Endothelial cell of umbilical vein (primary cell): ENCODE measurements at regions not wholly inside any gene's neighbourhood (a gene's known extent, or its start where the extent isn't known, plus 50 kb on each side); places are given as distances from the start of the nearest gene placed in this dataset.
"Not testable (repeated sequence)": the region's sequence is repeated elsewhere in the genome, so short reads cannot be mapped to it uniquely, and the experiment has no call there.

ENCODE experiments used
- BruUV-seq: library from RNA; stranded (reverse); fragments of 400-500 nt; replicated peaks from 2 replicates; lab custom pipeline; 2021; lab: Mats Ljungman, UMichigan
- CTCF ChIA-PET: fragments of 300-600, 350-600 bp; sonication (Branson Sonifier 250); formaldehyde crosslinking; loops from one replicate; lab custom pipeline; 2021; ENCODE audit warnings: antibody characterized with exemption, inconsistent platforms; lab: Charles Lee
- POLR2A ChIA-PET: fragments of 300-600, 350-600 bp; sonication (Branson Sonifier 250); formaldehyde crosslinking; loops from one replicate; lab custom pipeline; 2021; ENCODE audit warnings: antibody characterized with exemption, inconsistent platforms; lab: Charles Lee
- DNase-seq: peaks from one replicate; pipeline ENCODE4 v3.0.0-alpha.2; 2011; ENCODE audit warnings: low read depth, low spot score
- FAIRE-seq: peaks from 2 replicates; lab custom pipeline; 2011; peaks lifted over from hg19 to GRCh38; lab: Jason Lieb, UNC
- H2AFZ ChIP-seq: 2 replicates; pipeline ENCODE4 v1.6.0; 2012; ENCODE audit warnings: low read depth, low read length, control low read depth, inconsistent platforms
- H3K27ac ChIP-seq: 2 replicates; pipeline ENCODE4 v1.5.1; 2011; ENCODE audit warnings: low read depth, mild to moderate bottlenecking, control low read depth, low read length, moderate library complexity; ENCODE audit not compliant: insufficient read depth
- H3K27me3 ChIP-seq, 2 experiments: 2 replicates each; pipeline versions ENCODE4 v1.6.0 to v1.6.1; 2011; ENCODE audit warnings: low read length in 2 of 2, mixed read lengths in 1 of 2; ENCODE audit not compliant: control insufficient read depth in 2 of 2, insufficient read depth in 2 of 2
- H3K36me3 ChIP-seq, 2 experiments: 2 replicates in 1 of 2; 3 replicates in 1 of 2; pipeline ENCODE4 v1.5.1; 2011; ENCODE audit warnings: low read length in 2 of 2, mild to moderate bottlenecking in 1 of 2, moderate library complexity in 1 of 2; ENCODE audit not compliant: control insufficient read depth in 2 of 2, insufficient read depth in 2 of 2; ENCODE audit errors: extremely low read depth in 1 of 2
- H3K4me1 ChIP-seq: 3 replicates; pipeline ENCODE4 v1.5.1; 2011; ENCODE audit warnings: mild to moderate bottlenecking, low read length; ENCODE audit not compliant: control insufficient read depth, insufficient read depth; ENCODE audit errors: extremely low read depth
- H3K4me2 ChIP-seq: 2 replicates; pipeline ENCODE4 v1.6.1; 2011; ENCODE audit warnings: low read length, control low read depth, mixed read lengths; ENCODE audit not compliant: insufficient read depth
- H3K4me3 ChIP-seq, 3 experiments: fragments of 200-600 bp in 1 of 3; sonication (generic), shearing (Covaris generic) in 1 of 3; replicated peaks in 1 of 3; 2 replicates each; pipeline ENCODE4 v1.5.1; 2011 to 2016; ENCODE audit warnings: control low read depth in 3 of 3, low read length in 3 of 3, mild to moderate bottlenecking in 2 of 3, inconsistent platforms in 1 of 3, low read depth in 1 of 3, moderate library complexity in 1 of 3; ENCODE audit not compliant: insufficient read depth in 1 of 3
- H3K79me2 ChIP-seq: 2 replicates; pipeline ENCODE4 v1.6.0; 2012; ENCODE audit warnings: low read length, inconsistent platforms; ENCODE audit not compliant: control insufficient read depth, insufficient read depth
- H3K9ac ChIP-seq: replicated peaks from 2 replicates; pipeline ENCODE3; 2011; ENCODE audit warnings: low read length, control low read depth; ENCODE audit not compliant: insufficient read depth; ENCODE audit errors: extremely low read depth
- H3K9me1 ChIP-seq: replicated peaks from 3 replicates; pipeline ENCODE4 v1.6.0; 2011; ENCODE audit warnings: mild to moderate bottlenecking, low read length; ENCODE audit not compliant: control insufficient read depth, insufficient read depth; ENCODE audit errors: extremely low read depth
- H3K9me3 ChIP-seq: replicated peaks from 2 replicates; pipeline ENCODE4 v1.5.1; 2012; ENCODE audit warnings: low read length, inconsistent platforms; ENCODE audit not compliant: control insufficient read depth, insufficient read depth
- H4K20me1 ChIP-seq: replicated peaks from 2 replicates; pipeline ENCODE3; 2011; ENCODE audit warnings: mild to moderate bottlenecking, low read length; ENCODE audit not compliant: control insufficient read depth, insufficient read depth; ENCODE audit errors: extremely low read depth
- EZH2 ChIP-seq: IDR thresholded peaks from 2 replicates; pipeline ENCODE4 v1.6.1; 2012; ENCODE audit warnings: borderline replicate concordance, low read depth, mild to moderate bottlenecking, moderate library complexity, low read length, inconsistent platforms; ENCODE audit not compliant: severe bottlenecking
- GATA2 ChIP-seq: IDR thresholded peaks from 2 replicates; pipeline ENCODE4 v1.7.0; 2011; ENCODE audit warnings: low read depth, mild to moderate bottlenecking, moderate library complexity, mixed read lengths, low read length; ENCODE audit not compliant: insufficient read length, insufficient read depth
- MAX ChIP-seq: IDR thresholded peaks from 2 replicates; pipeline ENCODE4 v1.6.1; 2011; ENCODE audit not compliant: insufficient read depth, insufficient read length
- MYC ChIP-seq: IDR thresholded peaks from one replicate; pipeline ENCODE4 v1.6.1; 2011; ENCODE audit warnings: mild to moderate bottlenecking, low read depth, low read length
- dilution Hi-C: fragments of 300-500 bp; cut with MboI; formaldehyde crosslinking; loops from one replicate; pipeline ENCODE4 v1.15.0; 2019; ENCODE audit warnings: low sequenced_read_pairs; ENCODE audit not compliant: extremely low pct_ligation_motif_present
- intact Hi-C: fragments of 100-400 bp; cut with micrococcal nuclease; formaldehyde crosslinking; loops from one replicate; pipeline ENCODE4 v1.10.0; 2022

GRCh38 chr12:60231976-60232907 lies 636.4 kb downstream of the SLC16A7 start:
- H3K9me3 ChIP-seq: no peaks in the 10 kb centered on the region
- no peaks in the 10 kb centered on the region for H3K27me3 ChIP-seq
- no peak overlapping the region for H2AFZ ChIP-seq
- ChIA-PET CTCF (no interaction called here), POLR2A (no interaction called here)
- no peaks in the 10 kb centered on the region for H3K36me3 ChIP-seq
- no peak overlapping the region for H3K9ac ChIP-seq
- DNase-seq: no peak
- no peak overlapping the region for H3K27ac ChIP-seq
- H4K20me1 ChIP-seq: no peaks in the 10 kb centered on the region
- dilution Hi-C loops (no loop called here), intact Hi-C loops (no loop called here)
- no peak overlapping the region for H3K4me2 ChIP-seq
- H3K79me2 ChIP-seq: no peaks in the 10 kb centered on the region
- H3K9me1 ChIP-seq: no peaks in the 10 kb centered on the region
- no peak for FAIRE-seq
- TF ChIP-seq MYC: no peak
- TF ChIP-seq MAX: no peak
- TF ChIP-seq GATA2: no peak
- no peak for TF ChIP-seq EZH2
- H3K4me3 ChIP-seq: no peak overlapping the region
- no TSS peak for BruUV-seq
- H3K4me1 ChIP-seq: no peaks in the 10 kb centered on the region

GRCh38 chr12:60234611-60235195 lies 638.9 kb downstream of the SLC16A7 start:
- FAIRE-seq, CTCF ChIA-PET: not testable (repeated sequence)

More at GRCh38 chr12:60234611-60235195, 638.9 kb downstream of the SLC16A7 start:
- H3K4me3 ChIP-seq, H3K79me2 ChIP-seq, dilution Hi-C loops, H4K20me1 ChIP-seq, DNase-seq, H3K36me3 ChIP-seq, intact Hi-C loops, H3K9me1 ChIP-seq, H3K27me3 ChIP-seq, BruUV-seq, H3K4me2 ChIP-seq, H3K9ac ChIP-seq, H3K9me3 ChIP-seq, H3K27ac ChIP-seq, POLR2A ChIA-PET, H2AFZ ChIP-seq, H3K4me1 ChIP-seq: not testable (repeated sequence)
